ENCODE measurements at regions not wholly inside any gene's neighbourhood (a gene's known extent, or its start where the extent isn't known, plus 50 kb on each side); places are given as distances from the start of the nearest gene placed in this dataset.

DNA sequence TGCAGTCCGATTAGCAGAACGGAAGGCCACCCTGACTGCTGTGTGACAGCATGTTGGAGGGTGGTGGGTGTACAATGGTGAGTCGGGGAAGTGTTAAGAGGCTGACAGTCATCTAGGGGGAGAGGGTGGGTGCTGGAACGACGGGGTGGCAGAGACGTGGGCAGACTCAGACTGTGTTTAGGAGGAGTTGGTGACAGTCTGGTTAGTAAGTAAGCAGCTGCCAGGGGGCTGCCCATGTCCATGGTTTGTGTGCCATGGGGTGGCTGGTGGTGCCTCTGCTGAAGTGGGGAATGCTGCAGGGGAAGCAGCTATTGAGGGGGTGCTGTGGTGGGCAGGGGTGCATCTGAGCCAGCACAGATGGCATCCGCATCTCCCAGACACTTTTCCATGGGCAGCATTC, 51.3 kb upstream of the BOD1 start:
- in situ Hi-C loops (cut with MboI; ENCODE audit: low pct_unique_long_range_greater_than_20kb, low sequenced_read_pairs, unreplicated experiment): no loop called here
- DNase-seq (ENCODE audit: low spot score): no peak
- TF ChIP-seq, protein P1, sequence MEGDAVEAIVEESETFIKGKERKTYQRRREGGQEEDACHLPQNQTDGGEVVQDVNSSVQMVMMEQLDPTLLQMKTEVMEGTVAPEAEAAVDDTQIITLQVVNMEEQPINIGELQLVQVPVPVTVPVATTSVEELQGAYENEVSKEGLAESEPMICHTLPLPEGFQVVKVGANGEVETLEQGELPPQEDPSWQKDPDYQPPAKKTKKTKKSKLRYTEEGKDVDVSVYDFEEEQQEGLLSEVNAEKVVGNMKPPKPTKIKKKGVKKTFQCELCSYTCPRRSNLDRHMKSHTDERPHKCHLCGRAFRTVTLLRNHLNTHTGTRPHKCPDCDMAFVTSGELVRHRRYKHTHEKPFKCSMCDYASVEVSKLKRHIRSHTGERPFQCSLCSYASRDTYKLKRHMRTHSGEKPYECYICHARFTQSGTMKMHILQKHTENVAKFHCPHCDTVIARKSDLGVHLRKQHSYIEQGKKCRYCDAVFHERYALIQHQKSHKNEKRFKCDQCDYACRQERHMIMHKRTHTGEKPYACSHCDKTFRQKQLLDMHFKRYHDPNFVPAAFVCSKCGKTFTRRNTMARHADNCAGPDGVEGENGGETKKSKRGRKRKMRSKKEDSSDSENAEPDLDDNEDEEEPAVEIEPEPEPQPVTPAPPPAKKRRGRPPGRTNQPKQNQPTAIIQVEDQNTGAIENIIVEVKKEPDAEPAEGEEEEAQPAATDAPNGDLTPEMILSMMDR (IDR thresholded peaks at IDR 0.05; ENCODE audit: extremely low read depth, insufficient read depth, missing control alignments): no peak

- in situ Hi-C loops (cut with MboI; ENCODE audit: low pct_unique_long_range_greater_than_20kb, low sequenced_read_pairs, unreplicated experiment): no loop called here
Observed at GRCh38 chr5:173668245-173668800, 51.9 kb upstream of the BOD1 start.

DNA sequence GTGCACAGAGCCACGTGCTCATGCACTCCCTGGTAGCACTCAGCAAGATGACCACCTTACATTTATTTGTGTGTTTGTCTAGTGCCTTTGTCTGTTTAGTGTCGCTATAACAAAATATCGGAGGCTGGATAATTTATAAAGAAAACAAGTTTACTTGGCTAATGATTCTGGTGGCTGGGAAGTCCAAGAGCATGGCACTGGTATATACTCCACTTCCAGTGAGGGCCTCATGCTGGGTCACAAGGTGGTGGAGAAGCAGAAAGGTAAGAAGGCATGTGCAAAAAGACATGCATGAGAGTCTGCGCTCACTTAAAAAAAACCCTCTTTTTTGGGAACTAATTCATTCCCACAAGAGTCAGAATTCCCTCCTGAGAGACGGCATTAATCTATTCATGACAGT, 52.5 kb upstream of the BOD1 start:
- DNase-seq (ENCODE audit: low spot score): no peak
- in situ Hi-C loops (cut with MboI; ENCODE audit: low pct_unique_long_range_greater_than_20kb, low sequenced_read_pairs, unreplicated experiment): no loop called here
- TF ChIP-seq, protein P1 (IDR thresholded peaks at IDR 0.05; ENCODE audit: extremely low read depth, insufficient read depth, missing control alignments): no peak

More at GRCh38 chr5:173668245-173668800, 51.9 kb upstream of the BOD1 start:
- TF ChIP-seq, protein P1 (IDR thresholded peaks at IDR 0.05; ENCODE audit: extremely low read depth, insufficient read depth, missing control alignments): no peak
- DNase-seq (ENCODE audit: low spot score): no peak

GRCh38 chr5:173669483-173669882, 53.0 kb upstream of the BOD1 start:
- in situ Hi-C loops (cut with MboI; ENCODE audit: low pct_unique_long_range_greater_than_20kb, low sequenced_read_pairs, unreplicated experiment): no loop called here
- TF ChIP-seq, protein P1 (IDR thresholded peaks at IDR 0.05; ENCODE audit: extremely low read depth, insufficient read depth, missing control alignments): no peak

GRCh38 chr5:173670130-173670651, 53.7 kb upstream of the BOD1 start:
- DNase-seq (ENCODE audit: low spot score): no peak
- in situ Hi-C loops (cut with MboI; ENCODE audit: low pct_unique_long_range_greater_than_20kb, low sequenced_read_pairs, unreplicated experiment): no loop called here
- TF ChIP-seq, protein P1 (IDR thresholded peaks at IDR 0.05; ENCODE audit: extremely low read depth, insufficient read depth, missing control alignments): no peak

More at GRCh38 chr5:173669483-173669882, 53.0 kb upstream of the BOD1 start:
- no peak for DNase-seq (ENCODE audit: low spot score)

- in situ Hi-C loops (cut with MboI; ENCODE audit: low pct_unique_long_range_greater_than_20kb, low sequenced_read_pairs, unreplicated experiment): no loop called here
- DNase-seq (ENCODE audit: low spot score): no peak
Observed at GRCh38 chr5:173670791-173671120, 54.3 kb upstream of the BOD1 start.

More at GRCh38 chr5:173670791-173671120, 54.3 kb upstream of the BOD1 start:
- TF ChIP-seq, protein P1 (IDR thresholded peaks at IDR 0.05; ENCODE audit: extremely low read depth, insufficient read depth, missing control alignments): no peak
